ENCODE measurements at regions not wholly inside any gene's neighbourhood (a gene's known extent, or its start where the extent isn't known, plus 50 kb on each side); places are given as distances from the start of the nearest gene placed in this dataset.

DNA sequence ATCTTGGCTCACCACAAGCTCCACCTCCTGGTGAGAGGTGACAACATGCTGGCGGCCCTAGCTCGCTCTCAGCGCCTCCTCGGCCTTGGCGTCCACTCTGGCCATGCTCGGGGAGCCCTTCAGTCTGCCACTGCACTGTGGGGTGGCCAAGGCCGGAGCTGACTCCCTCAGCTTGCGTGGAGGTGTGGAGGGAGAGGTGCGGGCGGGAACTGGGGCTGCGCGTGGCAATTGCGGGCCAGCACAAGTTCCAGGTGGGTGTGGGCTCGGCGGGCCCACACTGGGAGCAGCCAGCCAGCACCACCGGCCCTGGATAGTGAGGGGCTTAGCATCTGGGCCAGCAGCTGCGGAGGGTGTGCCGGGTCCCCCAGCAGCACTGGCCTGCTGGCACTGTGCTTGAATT is 275.7 kb upstream of the P2RY1 start:
- TF ChIP-seq, protein P1, sequence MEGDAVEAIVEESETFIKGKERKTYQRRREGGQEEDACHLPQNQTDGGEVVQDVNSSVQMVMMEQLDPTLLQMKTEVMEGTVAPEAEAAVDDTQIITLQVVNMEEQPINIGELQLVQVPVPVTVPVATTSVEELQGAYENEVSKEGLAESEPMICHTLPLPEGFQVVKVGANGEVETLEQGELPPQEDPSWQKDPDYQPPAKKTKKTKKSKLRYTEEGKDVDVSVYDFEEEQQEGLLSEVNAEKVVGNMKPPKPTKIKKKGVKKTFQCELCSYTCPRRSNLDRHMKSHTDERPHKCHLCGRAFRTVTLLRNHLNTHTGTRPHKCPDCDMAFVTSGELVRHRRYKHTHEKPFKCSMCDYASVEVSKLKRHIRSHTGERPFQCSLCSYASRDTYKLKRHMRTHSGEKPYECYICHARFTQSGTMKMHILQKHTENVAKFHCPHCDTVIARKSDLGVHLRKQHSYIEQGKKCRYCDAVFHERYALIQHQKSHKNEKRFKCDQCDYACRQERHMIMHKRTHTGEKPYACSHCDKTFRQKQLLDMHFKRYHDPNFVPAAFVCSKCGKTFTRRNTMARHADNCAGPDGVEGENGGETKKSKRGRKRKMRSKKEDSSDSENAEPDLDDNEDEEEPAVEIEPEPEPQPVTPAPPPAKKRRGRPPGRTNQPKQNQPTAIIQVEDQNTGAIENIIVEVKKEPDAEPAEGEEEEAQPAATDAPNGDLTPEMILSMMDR (IDR thresholded peaks at IDR 0.05) = no peak
- TF ChIP-seq POLR2A (IDR thresholded peaks at IDR 0.05) = no peak

All from esophagus squamous epithelium (tissue), 4 donors.